H9 (cell line): ENCODE measurements at regions not wholly inside any gene's neighbourhood (a gene's known extent, or its start where the extent isn't known, plus 50 kb on each side); places are given as distances from the start of the nearest gene placed in this dataset.

Source experiments
- DNase-seq: peaks from one replicate; pipeline ENCODE4 v3.0.0-alpha.2; 2017
- H2AFZ ChIP-seq: one replicate; pipeline ENCODE4 v1.6.1; 2013; ENCODE audit warnings: mild to moderate bottlenecking, low read length, control low read depth, moderate library complexity
- H2AK5ac ChIP-seq: 2 replicates; pipeline ENCODE4 v1.6.1; 2013; ENCODE audit warnings: low read length, control low read depth, mixed read lengths; ENCODE audit not compliant: insufficient read length
- H2BK120ac ChIP-seq: one replicate; pipeline ENCODE4 v1.6.1; 2013; ENCODE audit warnings: low read depth, mild to moderate bottlenecking, low read length, control low read depth, inconsistent platforms; ENCODE audit not compliant: poor library complexity, severe bottlenecking
- H2BK12ac ChIP-seq: 2 replicates; pipeline ENCODE4 v1.6.1; 2013; ENCODE audit warnings: low read length, control low read depth, mixed read lengths, low read depth; ENCODE audit not compliant: insufficient read length
- H2BK15ac ChIP-seq: 2 replicates; pipeline ENCODE4 v1.6.1; 2013; ENCODE audit warnings: low read depth, low read length, control low read depth
- H2BK20ac ChIP-seq: one replicate; pipeline ENCODE4 v1.6.1; 2013; ENCODE audit warnings: low read depth, mild to moderate bottlenecking, low read length, control low read depth, inconsistent platforms; ENCODE audit not compliant: poor library complexity, severe bottlenecking
- H2BK5ac ChIP-seq: 2 replicates; pipeline ENCODE4 v1.6.1; 2013; ENCODE audit warnings: low read length, control low read depth, mixed read lengths; ENCODE audit not compliant: insufficient read length
- H3K14ac ChIP-seq: 2 replicates; pipeline ENCODE4 v1.6.1; 2013; ENCODE audit warnings: low read length, control low read depth; ENCODE audit not compliant: insufficient read depth
- H3K18ac ChIP-seq: 2 replicates; pipeline ENCODE4 v1.6.1; 2013; ENCODE audit warnings: low read depth, mild to moderate bottlenecking, mixed read lengths, low read length, control low read depth; ENCODE audit not compliant: insufficient read length
- H3K23ac ChIP-seq: 2 replicates; pipeline ENCODE4 v1.6.1; 2013; ENCODE audit warnings: low read length, control low read depth, mixed read lengths, low read depth; ENCODE audit not compliant: insufficient read length
- H3K23me2 ChIP-seq: 2 replicates; pipeline ENCODE4 v1.6.1; 2013; ENCODE audit warnings: low read depth, mild to moderate bottlenecking, mixed read lengths, low read length, control low read depth; ENCODE audit not compliant: insufficient read length, poor library complexity, severe bottlenecking
- H3K27ac ChIP-seq: 2 replicates; pipeline ENCODE4 v1.5.1; 2013; ENCODE audit warnings: low read length, control low read depth, mixed read lengths, low read depth; ENCODE audit not compliant: insufficient read length
- H3K27me3 ChIP-seq: 2 replicates; pipeline ENCODE4 v1.6.1; 2013; ENCODE audit warnings: low read length, control low read depth, inconsistent platforms; ENCODE audit not compliant: insufficient read depth
- H3K4ac ChIP-seq: 2 replicates; pipeline ENCODE4 v1.6.1; 2013; ENCODE audit warnings: low read depth, mild to moderate bottlenecking, control low read depth, inconsistent platforms, low read length, moderate library complexity
- H3K4me1 ChIP-seq: 2 replicates; pipeline ENCODE4 v1.6.1; 2013; ENCODE audit warnings: low read length, control low read depth, inconsistent platforms; ENCODE audit not compliant: insufficient read depth
- H3K4me2 ChIP-seq: 2 replicates; pipeline ENCODE4 v1.6.1; 2013; ENCODE audit warnings: low read length, control low read depth, mixed read lengths; ENCODE audit not compliant: insufficient read length, insufficient read depth
- H3K56ac ChIP-seq: 2 replicates; pipeline ENCODE4 v1.6.1; 2013; ENCODE audit warnings: low read depth, mild to moderate bottlenecking, mixed read lengths, low read length, control low read depth; ENCODE audit not compliant: insufficient read length
- H3K79me1 ChIP-seq: 2 replicates; pipeline ENCODE4 v1.6.1; 2013; ENCODE audit warnings: low read depth, mild to moderate bottlenecking, moderate library complexity, low read length, control low read depth, inconsistent platforms; ENCODE audit not compliant: insufficient read depth, poor library complexity, severe bottlenecking
- H3K79me2 ChIP-seq: 2 replicates; pipeline ENCODE4 v1.6.1; 2013; ENCODE audit warnings: low read length, control low read depth, inconsistent platforms; ENCODE audit not compliant: insufficient read depth
- H3K9ac ChIP-seq: 2 replicates; pipeline ENCODE4 v1.6.1; 2013; ENCODE audit warnings: low read length, control low read depth, mixed read lengths; ENCODE audit not compliant: insufficient read length; ENCODE audit errors: extremely low read depth
- H3K9me3 ChIP-seq: one replicate; pipeline ENCODE4 v1.6.1; 2013; ENCODE audit warnings: low read depth, low read length, inconsistent platforms; ENCODE audit not compliant: control insufficient read depth
- H3T11ph ChIP-seq: one replicate; pipeline ENCODE4 v1.6.1; 2013; ENCODE audit warnings: mild to moderate bottlenecking, low read length, control low read depth, inconsistent platforms
- H4K20me1 ChIP-seq: one replicate; pipeline ENCODE4 v1.6.1; 2013; ENCODE audit not compliant: control insufficient read depth, insufficient read length, insufficient read depth
- H4K5ac ChIP-seq: 2 replicates; pipeline ENCODE4 v1.6.1; 2013; ENCODE audit warnings: low read depth, mild to moderate bottlenecking, mixed read lengths, low read length, control low read depth; ENCODE audit not compliant: insufficient read length
- H4K8ac ChIP-seq: replicated peaks from 2 replicates; pipeline ENCODE4 v1.6.1; 2013; ENCODE audit warnings: low read length, control low read depth, mixed read lengths, low read depth; ENCODE audit not compliant: insufficient read length
- H4K91ac ChIP-seq: 2 replicates; pipeline ENCODE4 v1.6.1; 2013; ENCODE audit warnings: low read depth, mild to moderate bottlenecking, moderate library complexity, mixed read lengths, low read length, control low read depth; ENCODE audit not compliant: insufficient read length
- H3K27ac Mint-ChIP-seq, 3 experiments: 2 replicates in 2 of 3; 3 replicates in 1 of 3; pipeline ENCODE4 v1.8.0; 2020 to 2021; ENCODE audit warnings: mixed read lengths in 3 of 3, mild to moderate bottlenecking in 1 of 3, moderate library complexity in 1 of 3
- H3K27me3 Mint-ChIP-seq: 2 replicates; pipeline ENCODE4 v1.8.0; 2021; ENCODE audit warnings: low read depth, mild to moderate bottlenecking, moderate library complexity, mixed read lengths
- H3K36me3 Mint-ChIP-seq, 3 experiments: 2 replicates in 2 of 3; 3 replicates in 1 of 3; pipeline ENCODE4 v1.8.0; 2020 to 2021; ENCODE audit warnings: low read depth in 3 of 3, mixed read lengths in 3 of 3; ENCODE audit not compliant: insufficient read depth in 1 of 3
- H3K4me1 Mint-ChIP-seq, 2 experiments: 2 replicates each; pipeline ENCODE4 v1.8.0; 2020; ENCODE audit warnings: mixed read lengths in 2 of 2
- H3K4me3 Mint-ChIP-seq, 2 experiments: 2 replicates in 1 of 2; 3 replicates in 1 of 2; pipeline ENCODE4 v1.8.0; 2020 to 2021; ENCODE audit warnings: mild to moderate bottlenecking in 2 of 2, mixed read lengths in 2 of 2, moderate library complexity in 1 of 2
- H3K9me3 Mint-ChIP-seq, 2 experiments: 2 replicates in 1 of 2; 3 replicates in 1 of 2; pipeline ENCODE4 v1.8.0; 2020; ENCODE audit warnings: mild to moderate bottlenecking in 2 of 2, mixed read lengths in 2 of 2, moderate library complexity in 1 of 2
- WGBS: extraction: QIAGEN DNeasy Blood & Tissue Kit; methylation state at CpG from one replicate; pipeline ENCODE4 v1.1.7; 2013; ENCODE audit warnings: missing lambda C conversion rate, low lambda C conversion rate, mixed read lengths; ENCODE audit not compliant: insufficient read length; ENCODE audit errors: extremely low coverage; 5-methylcytosine and 5-hydroxymethylcytosine counted together
- TF ChIP-seq, protein P1 (sequence below): fragments of 200-600 bp; sonication (generic); conservative IDR thresholded peaks from 3 replicates; pipeline ENCODE4 v1.8.0; 2021; ENCODE audit warnings: antibody characterized with exemption, mild to moderate bottlenecking

DNA sequence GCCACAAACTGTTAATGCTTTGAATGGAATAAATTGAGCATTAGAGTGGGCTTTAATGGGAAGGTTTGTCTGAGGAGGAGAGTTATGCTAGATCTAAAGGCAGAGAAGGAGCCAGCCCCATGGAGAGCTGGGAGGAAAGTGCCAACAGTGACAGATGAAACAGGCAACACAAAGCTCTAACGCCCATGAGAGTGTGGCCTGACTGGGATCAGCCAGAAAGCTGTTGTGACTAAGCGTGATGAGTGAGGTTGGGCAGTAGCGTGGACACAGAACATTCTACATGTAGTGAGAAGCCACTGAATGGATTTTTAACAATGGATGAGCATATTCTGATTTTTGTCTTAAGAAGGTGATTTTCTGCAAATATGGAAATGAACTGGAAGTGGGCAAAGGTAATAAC, 185.3 kb upstream of the SIX2 start:
- no peak overlapping the region for H2BK12ac ChIP-seq
- H3K4me1 Mint-ChIP-seq, result peaks cover 17 to 24% of the 10 kb centered on the region in 2 experiments
- no peak overlapping the region for H3K27ac Mint-ChIP-seq
- H2BK5ac ChIP-seq, result no peak overlapping the region
- no peak overlapping the region for H3K56ac ChIP-seq
- no peak overlapping the region for H3K14ac ChIP-seq
- no peak overlapping the region for H2AK5ac ChIP-seq
- TF ChIP-seq, protein P1, sequence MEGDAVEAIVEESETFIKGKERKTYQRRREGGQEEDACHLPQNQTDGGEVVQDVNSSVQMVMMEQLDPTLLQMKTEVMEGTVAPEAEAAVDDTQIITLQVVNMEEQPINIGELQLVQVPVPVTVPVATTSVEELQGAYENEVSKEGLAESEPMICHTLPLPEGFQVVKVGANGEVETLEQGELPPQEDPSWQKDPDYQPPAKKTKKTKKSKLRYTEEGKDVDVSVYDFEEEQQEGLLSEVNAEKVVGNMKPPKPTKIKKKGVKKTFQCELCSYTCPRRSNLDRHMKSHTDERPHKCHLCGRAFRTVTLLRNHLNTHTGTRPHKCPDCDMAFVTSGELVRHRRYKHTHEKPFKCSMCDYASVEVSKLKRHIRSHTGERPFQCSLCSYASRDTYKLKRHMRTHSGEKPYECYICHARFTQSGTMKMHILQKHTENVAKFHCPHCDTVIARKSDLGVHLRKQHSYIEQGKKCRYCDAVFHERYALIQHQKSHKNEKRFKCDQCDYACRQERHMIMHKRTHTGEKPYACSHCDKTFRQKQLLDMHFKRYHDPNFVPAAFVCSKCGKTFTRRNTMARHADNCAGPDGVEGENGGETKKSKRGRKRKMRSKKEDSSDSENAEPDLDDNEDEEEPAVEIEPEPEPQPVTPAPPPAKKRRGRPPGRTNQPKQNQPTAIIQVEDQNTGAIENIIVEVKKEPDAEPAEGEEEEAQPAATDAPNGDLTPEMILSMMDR, result no peak
- no peaks in the 10 kb centered on the region for H3K79me2 ChIP-seq
- no peaks in the 10 kb centered on the region for H3K9me3 ChIP-seq
- H3K23ac ChIP-seq, result no peak overlapping the region
- WGBS, result no CpG with 5 or more reads among the region's 3 CpGs
- peaks cover 3% of the 10 kb centered on the region; the same call in 1 of the 2 replicates for H3K27me3 Mint-ChIP-seq
- H2BK15ac ChIP-seq, result no peak overlapping the region
- H4K20me1 ChIP-seq, result no peaks in the 10 kb centered on the region
- no peak overlapping the region for H3K4me3 Mint-ChIP-seq
- H3K9ac ChIP-seq, result no peak overlapping the region
- no peaks in the 10 kb centered on the region; the same call in 1 of the 2 replicates for H3K27me3 ChIP-seq
- no peak overlapping the region for H2BK120ac ChIP-seq
- no peak overlapping the region for H4K91ac ChIP-seq
- H3K4me2 ChIP-seq, result no peak overlapping the region
- no peak overlapping the region for H3T11ph ChIP-seq
- no peak overlapping the region for H4K5ac ChIP-seq
- H3K36me3 Mint-ChIP-seq, result peaks cover 0 to 2% (median 0%) of the 10 kb centered on the region in 3 experiments; a peak in 1 of 7 replicates
- H3K27ac ChIP-seq, result no peak overlapping the region
- H3K79me1 ChIP-seq, result no peaks in the 10 kb centered on the region
- H3K9me3 Mint-ChIP-seq, result no peaks in the 10 kb centered on the region; a peak in 2 of 5 replicates
- no peak overlapping the region for H4K8ac ChIP-seq
- H2AFZ ChIP-seq, result no peak overlapping the region
- no peak for DNase-seq
- H3K23me2 ChIP-seq, result no peaks in the 10 kb centered on the region
- peaks cover 4% of the 10 kb centered on the region for H3K4me1 ChIP-seq
- H3K4ac ChIP-seq, result no peak overlapping the region
- no peak overlapping the region for H2BK20ac ChIP-seq
- H3K18ac ChIP-seq, result no peak overlapping the region
